ENCODE measurements at regions not wholly inside any gene's neighbourhood (a gene's known extent, or its start where the extent isn't known, plus 50 kb on each side); places are given as distances from the start of the nearest gene placed in this dataset.
A peak's percentile ranks its signal among the peaks of the same experiment; 100 is the strongest.

GRCh38 chr12:94805749-94806529, 155.6 kb upstream of the TMCC3 start:
- no peak overlapping the region for H3K4me3 ChIP-seq (ENCODE audit: low read depth, low read length)
- no peak for TF ChIP-seq CTCF (IDR thresholded peaks at IDR 0.05; ENCODE audit: control insufficient read depth, extremely low read depth, insufficient read depth)
- no peak for DNase-seq (ENCODE audit: low read depth)

- no peak for DNase-seq (ENCODE audit: low read depth)
- TF ChIP-seq CTCF (IDR thresholded peaks at IDR 0.05; ENCODE audit: control insufficient read depth, extremely low read depth, insufficient read depth) = no peak
- H3K4me3 ChIP-seq (ENCODE audit: low read depth, low read length) = no peak overlapping the region
Measured at GRCh38 chr12:94803939-94804338, 153.6 kb upstream of the TMCC3 start.

GRCh38 chr12:94802796-94803195, 152.4 kb upstream of the TMCC3 start:
- TF ChIP-seq CTCF (IDR thresholded peaks at IDR 0.05; ENCODE audit: control insufficient read depth, extremely low read depth, insufficient read depth) = no peak
- DNase-seq (ENCODE audit: low read depth) = no peak

GRCh38 chr12:94801745-94802144, 151.4 kb upstream of the TMCC3 start:
- H3K4me3 ChIP-seq (ENCODE audit: low read depth, low read length) = no peak overlapping the region
- TF ChIP-seq CTCF (IDR thresholded peaks at IDR 0.05; ENCODE audit: control insufficient read depth, extremely low read depth, insufficient read depth) = no peak
- DNase-seq (ENCODE audit: low read depth) = no peak

More at GRCh38 chr12:94802796-94803195, 152.4 kb upstream of the TMCC3 start:
- H3K4me3 ChIP-seq (ENCODE audit: low read depth, low read length) = no peak overlapping the region

GRCh38 chr12:94799136-94799535, 148.8 kb upstream of the TMCC3 start:
- H3K4me3 ChIP-seq (ENCODE audit: low read depth, low read length) = no peak overlapping the region
- DNase-seq (ENCODE audit: low read depth) = no peak
- no peak for TF ChIP-seq CTCF (IDR thresholded peaks at IDR 0.05; ENCODE audit: control insufficient read depth, extremely low read depth, insufficient read depth)

GRCh38 chr12:94798113-94798512, 147.8 kb upstream of the TMCC3 start:
- no peak for DNase-seq (ENCODE audit: low read depth)
- no peak for TF ChIP-seq CTCF (IDR thresholded peaks at IDR 0.05; ENCODE audit: control insufficient read depth, extremely low read depth, insufficient read depth)
- H3K4me3 ChIP-seq (ENCODE audit: low read depth, low read length) = no peak overlapping the region

- peak; percentile 7 for DNase-seq (ENCODE audit: low read depth)
- TF ChIP-seq CTCF (IDR thresholded peaks at IDR 0.05; ENCODE audit: control insufficient read depth, extremely low read depth, insufficient read depth) = no peak
- H3K4me3 ChIP-seq (ENCODE audit: low read depth, low read length) = no peak overlapping the region
Measured at GRCh38 chr12:94795520-94795919, 145.2 kb upstream of the TMCC3 start.
